ENCODE measurements at regions not wholly inside any gene's neighbourhood (a gene's known extent, or its start where the extent isn't known, plus 50 kb on each side); places are given as distances from the start of the nearest gene placed in this dataset.
"Not testable (repeated sequence)": the region's sequence is repeated elsewhere in the genome, so short reads cannot be mapped to it uniquely, and the experiment has no call there.

GRCh38 chr13:82480415-82480814 lies 1401.9 kb downstream of the SLITRK1 start:
- Histone ChIP-seq H3K4me3 (ENCODE audit: severe bottlenecking) (no peak overlapping the region), H3K4me1 (ENCODE audit: insufficient read depth, poor library complexity, severe bottlenecking) (no peaks in the 10 kb centered on the region), H3K27me3 (ENCODE audit: insufficient read depth, poor library complexity, severe bottlenecking) (no peaks in the 10 kb centered on the region), H3K36me3 (ENCODE audit: low read depth) (no peaks in the 10 kb centered on the region), H3K27ac (ENCODE audit: poor library complexity, severe bottlenecking) (no peak overlapping the region), H3K9me3 (ENCODE audit: severe bottlenecking) (no peaks in the 10 kb centered on the region)
- ATAC-seq (ENCODE audit: low read depth) (no peak), DNase-seq (ENCODE audit: low spot score) (no peak)
- peak; percentile 58 for TF ChIP-seq CTCF (IDR thresholded peaks at IDR 0.05; ENCODE audit: poor library complexity, severe bottlenecking)

GRCh38 chr13:82477436-82477835 lies 1404.8 kb downstream of the SLITRK1 start:
- Histone ChIP-seq H3K36me3 (ENCODE audit: low read depth) (no peaks in the 10 kb centered on the region), H3K27ac (ENCODE audit: poor library complexity, severe bottlenecking) (no peak overlapping the region), H3K9me3 (ENCODE audit: severe bottlenecking) (no peaks in the 10 kb centered on the region), H3K4me3 (ENCODE audit: severe bottlenecking) (no peak overlapping the region), H3K4me1 (ENCODE audit: insufficient read depth, poor library complexity, severe bottlenecking) (no peaks in the 10 kb centered on the region), H3K27me3 (ENCODE audit: insufficient read depth, poor library complexity, severe bottlenecking) (no peaks in the 10 kb centered on the region)
- ATAC-seq (ENCODE audit: low read depth) (no peak), DNase-seq (ENCODE audit: low spot score) (no peak)
- TF ChIP-seq CTCF (IDR thresholded peaks at IDR 0.05; ENCODE audit: poor library complexity, severe bottlenecking), result no peak

DNA sequence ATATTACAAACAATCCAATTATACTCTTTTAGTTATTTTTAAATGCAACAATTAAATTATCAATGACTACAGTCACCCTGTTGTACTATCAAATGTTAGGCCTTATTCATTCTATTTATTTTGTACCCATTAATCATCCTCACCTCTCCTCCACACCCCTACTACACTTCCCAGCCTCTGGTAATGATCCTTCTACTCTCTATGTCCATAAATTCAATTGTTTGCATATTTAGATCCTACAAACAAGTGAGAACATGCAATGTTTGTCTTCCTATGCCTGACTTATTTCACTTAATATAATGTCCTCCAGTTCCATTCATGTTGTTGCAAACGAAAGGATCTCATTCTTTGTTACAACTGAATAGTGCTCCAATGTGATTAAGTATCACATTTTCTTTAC lies 1414.6 kb downstream of the SLITRK1 start:
- no peak for DNase-seq (ENCODE audit: low spot score)
- Histone ChIP-seq H3K27ac (ENCODE audit: poor library complexity, severe bottlenecking) (no peak overlapping the region), H3K27me3 (ENCODE audit: insufficient read depth, poor library complexity, severe bottlenecking) (no peaks in the 10 kb centered on the region), H3K36me3 (ENCODE audit: low read depth) (no peaks in the 10 kb centered on the region), H3K4me1 (ENCODE audit: insufficient read depth, poor library complexity, severe bottlenecking) (no peaks in the 10 kb centered on the region), H3K4me3 (ENCODE audit: severe bottlenecking) (no peak overlapping the region), H3K9me3 (ENCODE audit: severe bottlenecking) (no peaks in the 10 kb centered on the region)
- ATAC-seq (ENCODE audit: low read depth), result no peak
- TF ChIP-seq CTCF (IDR thresholded peaks at IDR 0.05; ENCODE audit: poor library complexity, severe bottlenecking), result no peak

DNA sequence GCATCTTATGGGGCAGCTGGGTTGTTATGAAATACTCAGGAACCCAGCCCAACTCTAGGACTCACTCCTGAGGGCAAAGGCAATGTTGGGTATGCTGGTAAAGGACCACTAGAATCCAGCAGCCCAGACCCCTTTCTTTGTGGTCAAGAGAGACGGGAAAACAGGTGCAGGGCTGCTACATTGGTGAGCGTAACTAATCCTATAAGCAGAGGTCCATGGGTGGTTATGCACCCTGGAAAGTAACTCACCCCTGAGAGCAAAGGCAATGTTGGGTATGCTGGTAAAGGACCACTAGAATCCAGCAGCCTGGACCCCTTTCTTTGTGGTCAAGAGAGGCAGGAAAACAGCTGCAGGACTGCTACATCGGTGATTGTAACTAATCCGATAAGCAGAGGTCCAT lies 1422.7 kb downstream of the SLITRK1 start:
- not testable (repeated sequence) for DNase-seq (ENCODE audit: low spot score); H3K27ac ChIP-seq (ENCODE audit: poor library complexity, severe bottlenecking); H3K36me3 ChIP-seq (ENCODE audit: low read depth)

GRCh38 chr13:82458169-82458568 lies 1424.1 kb downstream of the SLITRK1 start:
- Histone ChIP-seq H3K36me3 (ENCODE audit: low read depth) (no peaks in the 10 kb centered on the region), H3K27ac (ENCODE audit: poor library complexity, severe bottlenecking) (no peak overlapping the region), H3K4me1 (ENCODE audit: insufficient read depth, poor library complexity, severe bottlenecking) (no peaks in the 10 kb centered on the region), H3K4me3 (ENCODE audit: severe bottlenecking) (no peak overlapping the region), H3K9me3 (ENCODE audit: severe bottlenecking) (no peaks in the 10 kb centered on the region), H3K27me3 (ENCODE audit: insufficient read depth, poor library complexity, severe bottlenecking) (no peaks in the 10 kb centered on the region)
- no peak for DNase-seq (ENCODE audit: low spot score)
- no peak for ATAC-seq (ENCODE audit: low read depth)
- TF ChIP-seq CTCF (IDR thresholded peaks at IDR 0.05; ENCODE audit: poor library complexity, severe bottlenecking), result no peak

More for the DNA sequence above, 1422.7 kb downstream of the SLITRK1 start:
- H3K27me3 ChIP-seq (ENCODE audit: insufficient read depth, poor library complexity, severe bottlenecking); H3K9me3 ChIP-seq (ENCODE audit: severe bottlenecking); H3K4me3 ChIP-seq (ENCODE audit: severe bottlenecking); H3K4me1 ChIP-seq (ENCODE audit: insufficient read depth, poor library complexity, severe bottlenecking); ATAC-seq (ENCODE audit: low read depth): not testable (repeated sequence)

DNA sequence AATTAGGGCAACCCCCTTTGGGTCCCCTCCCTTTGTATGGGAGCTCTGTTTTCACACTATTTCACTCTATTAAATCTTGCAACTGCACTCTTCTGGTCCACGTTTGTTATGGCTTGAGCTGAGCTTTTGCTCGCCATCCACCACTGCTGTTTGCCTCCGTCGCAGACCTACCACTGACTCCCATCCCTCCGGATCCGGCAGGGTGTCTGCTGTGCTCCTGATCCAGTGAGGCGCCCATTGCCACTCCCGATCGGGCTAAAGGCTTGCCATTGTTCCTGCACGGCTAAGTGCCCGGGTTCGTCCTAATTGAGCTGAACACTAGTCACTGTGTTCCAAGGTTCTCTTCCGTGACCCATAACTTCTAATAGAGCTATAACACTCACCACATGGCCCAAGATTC lies 1424.7 kb downstream of the SLITRK1 start:
- not testable (repeated sequence) for DNase-seq (ENCODE audit: low spot score); H3K4me3 ChIP-seq (ENCODE audit: severe bottlenecking); ATAC-seq (ENCODE audit: low read depth); H3K9me3 ChIP-seq (ENCODE audit: severe bottlenecking); H3K4me1 ChIP-seq (ENCODE audit: insufficient read depth, poor library complexity, severe bottlenecking); H3K27me3 ChIP-seq (ENCODE audit: insufficient read depth, poor library complexity, severe bottlenecking); H3K27ac ChIP-seq (ENCODE audit: poor library complexity, severe bottlenecking); H3K36me3 ChIP-seq (ENCODE audit: low read depth)
